Stimulated activated CD4-positive, alpha-beta T cell treated with anti-CD3 and anti-CD28 coated beads, Interleukin-1b, Interleukin-23, amount 100 ng/mL, for 48 hours (primary cell): ENCODE measurements at regions not wholly inside any gene's neighbourhood (a gene's known extent, or its start where the extent isn't known, plus 50 kb on each side); places are given as distances from the start of the nearest gene placed in this dataset.
"Not testable (repeated sequence)": the region's sequence is repeated elsewhere in the genome, so short reads cannot be mapped to it uniquely, and the experiment has no call there.

ENCODE experiments used
- DNase-seq: peaks from one replicate; pipeline ENCODE4 v3.0.0-alpha.2; 2020

GRCh38 chr3:155995525-155996370, 124.6 kb upstream of the KCNAB1 start:
- no peak for DNase-seq

- no peak for DNase-seq
Measured at GRCh38 chr3:155996882-155997281, 123.5 kb upstream of the KCNAB1 start.

GRCh38 chr3:155998173-155998572, 122.2 kb upstream of the KCNAB1 start:
- not testable (repeated sequence) for DNase-seq

- no peak for DNase-seq
Measured at GRCh38 chr3:156005736-156006135, 114.6 kb upstream of the KCNAB1 start.

- DNase-seq, result no peak
Measured at GRCh38 chr3:156010829-156011228, 109.5 kb upstream of the KCNAB1 start.

- DNase-seq, result no peak
Measured at GRCh38 chr3:156014489-156014888, 105.9 kb upstream of the KCNAB1 start.

GRCh38 chr3:156016902-156017301, 103.5 kb upstream of the KCNAB1 start:
- DNase-seq, result no peak

GRCh38 chr3:156017352-156018030, 102.9 kb upstream of the KCNAB1 start:
- DNase-seq, result no peak

- DNase-seq, result no peak
Measured at GRCh38 chr3:156024904-156025533, 95.4 kb upstream of the KCNAB1 start.

GRCh38 chr3:156029208-156029607, 91.2 kb upstream of the KCNAB1 start:
- no peak for DNase-seq

GRCh38 chr3:156030723-156031122, 89.7 kb upstream of the KCNAB1 start:
- DNase-seq, result no peak

- DNase-seq, result no peak
Measured at GRCh38 chr3:156033428-156033827, 87.0 kb upstream of the KCNAB1 start.

- no peak for DNase-seq
Measured at GRCh38 chr3:156035158-156035557, 85.2 kb upstream of the KCNAB1 start.

GRCh38 chr3:156036258-156037053, 83.9 kb upstream of the KCNAB1 start:
- no peak for DNase-seq

GRCh38 chr3:156037356-156037755, 83.0 kb upstream of the KCNAB1 start:
- DNase-seq, result no peak

GRCh38 chr3:156038869-156039268, 81.5 kb upstream of the KCNAB1 start:
- no peak for DNase-seq

GRCh38 chr3:156040041-156040440, 80.3 kb upstream of the KCNAB1 start:
- DNase-seq, result no peak

GRCh38 chr3:156041216-156041841, 79.0 kb upstream of the KCNAB1 start:
- DNase-seq, result not testable (repeated sequence)

- not testable (repeated sequence) for DNase-seq
Measured at GRCh38 chr3:156041856-156042255, 78.5 kb upstream of the KCNAB1 start.

- DNase-seq, result peak; percentile 54
Measured at GRCh38 chr3:156043832-156044633, 76.3 kb upstream of the KCNAB1 start.

- no peak for DNase-seq
Measured at GRCh38 chr3:156044634-156044975, 75.8 kb upstream of the KCNAB1 start.

- DNase-seq, result not testable (repeated sequence)
Measured at GRCh38 chr3:156048483-156048882, 71.9 kb upstream of the KCNAB1 start.
